CD4-positive, alpha-beta T cell treated with Interferon gamma for 1 hour (primary cell): ENCODE measurements at regions not wholly inside any gene's neighbourhood (a gene's known extent, or its start where the extent isn't known, plus 50 kb on each side); places are given as distances from the start of the nearest gene placed in this dataset.

Source experiments
- DNase-seq: peaks from one replicate; pipeline ENCODE4 v3.0.0-alpha.2; 2020

DNA sequence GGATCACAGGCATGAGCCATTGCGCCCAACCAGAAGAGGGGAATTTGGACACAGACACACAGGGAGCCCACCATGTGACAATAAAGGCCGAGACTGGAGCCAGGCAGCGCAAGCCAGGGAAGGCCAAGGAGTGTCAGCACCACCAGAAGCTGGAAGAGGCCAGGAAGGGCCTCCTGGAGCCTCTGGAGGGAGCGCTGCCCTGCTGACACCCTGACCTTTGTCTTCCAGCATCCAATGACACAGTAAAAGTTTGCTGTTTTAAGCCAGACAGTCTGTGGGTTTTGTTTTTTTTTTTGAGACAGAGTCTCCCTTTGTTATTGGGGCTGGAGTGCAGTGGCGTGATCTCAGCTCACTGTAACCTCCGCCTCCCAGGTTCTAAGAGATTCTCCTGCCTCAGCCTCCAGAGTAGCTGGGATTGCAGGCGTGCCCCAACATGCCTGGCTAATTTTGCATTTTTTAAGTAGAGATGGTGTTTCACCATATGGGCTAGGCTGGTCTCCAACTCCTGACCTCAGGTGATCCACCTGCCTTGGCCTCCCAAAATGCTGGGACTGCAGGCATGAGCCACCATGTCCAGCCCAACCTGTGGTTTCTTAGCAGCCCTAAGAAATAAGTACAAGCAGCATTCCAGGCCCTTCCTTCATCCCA lies 215.8 kb downstream of the CTTN start:
- DNase-seq, result no peak

DNA sequence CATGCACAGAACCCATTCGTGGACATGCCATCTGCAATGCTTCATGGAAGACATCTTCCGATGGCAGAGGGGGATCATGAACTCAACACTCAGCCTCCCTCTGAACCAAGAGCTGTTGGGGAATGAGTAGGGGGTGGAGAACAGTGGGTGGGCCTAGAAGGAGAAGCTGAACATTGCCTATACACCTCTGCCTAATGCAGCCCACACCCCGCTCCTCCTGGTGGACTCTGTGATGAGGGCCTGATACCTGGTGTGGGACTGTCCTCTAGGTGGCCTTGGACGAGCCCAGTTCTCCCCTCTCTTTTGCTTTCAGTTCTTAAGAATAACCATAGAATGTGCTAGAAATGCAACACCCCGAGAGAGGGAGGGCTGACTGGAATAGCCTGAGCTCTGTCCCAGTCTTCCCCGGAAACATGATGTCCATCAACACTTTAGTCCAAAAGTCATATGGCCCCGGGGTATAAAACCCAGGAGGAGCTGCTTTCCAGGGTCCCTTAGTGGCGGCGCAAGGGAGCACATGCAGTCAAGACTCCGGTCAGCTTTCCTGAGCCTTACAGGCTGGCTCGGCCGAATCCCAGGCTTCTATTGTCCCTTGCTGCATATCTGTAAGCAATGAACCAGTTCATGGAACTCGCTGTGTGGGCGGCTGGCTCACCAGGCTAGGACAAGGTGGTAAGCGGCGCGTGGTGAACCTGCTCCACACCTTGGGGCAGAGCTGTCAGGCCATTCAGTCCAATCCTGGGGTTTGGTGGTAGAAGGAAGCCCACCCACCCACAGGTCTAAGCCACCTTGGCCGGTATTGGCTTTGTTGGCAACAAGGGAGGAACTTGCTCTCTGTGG lies 216.9 kb downstream of the CTTN start:
- DNase-seq, result no peak

GRCh38 chr11:70616317-70616716 lies 218.0 kb downstream of the CTTN start:
- DNase-seq, result no peak

- no peak for DNase-seq
These were observed 218.8 kb downstream of the CTTN start for GRCh38 chr11:70616938-70617654.

DNA sequence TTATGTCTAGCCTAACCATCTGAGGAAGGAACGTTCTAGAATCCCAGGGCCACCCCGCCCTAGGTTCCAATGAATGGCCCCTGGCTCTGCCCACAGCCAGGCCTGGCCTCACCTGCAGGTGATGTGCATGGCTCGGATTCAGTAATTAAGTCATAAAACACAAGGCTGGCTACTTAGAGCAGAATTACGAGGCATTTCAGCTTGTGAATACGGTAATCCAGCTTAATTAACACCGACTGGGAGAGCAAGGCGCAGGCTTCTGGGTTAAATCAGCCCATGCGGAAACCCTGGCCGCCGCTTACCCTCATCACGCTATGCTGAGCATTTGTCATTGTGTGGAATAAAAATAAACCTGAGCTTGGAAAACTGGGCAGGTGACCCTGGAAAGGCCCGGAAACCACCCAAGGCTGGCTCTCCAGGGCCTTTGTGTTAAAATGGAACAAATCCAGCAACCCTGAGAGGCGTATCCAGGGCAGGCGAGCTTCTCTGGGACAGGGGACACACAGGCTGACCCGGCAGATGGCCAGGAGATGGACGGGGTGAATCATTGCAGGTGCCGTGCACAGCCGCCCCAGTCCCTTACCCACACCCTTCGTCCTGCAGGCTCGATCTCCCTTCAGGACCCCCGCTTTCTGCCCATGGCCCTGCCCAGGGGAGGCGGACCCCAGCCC lies 220.2 kb downstream of the CTTN start:
- DNase-seq, result no peak

- no peak for DNase-seq
These were observed 221.3 kb downstream of the CTTN start for GRCh38 chr11:70619591-70619990.

DNA sequence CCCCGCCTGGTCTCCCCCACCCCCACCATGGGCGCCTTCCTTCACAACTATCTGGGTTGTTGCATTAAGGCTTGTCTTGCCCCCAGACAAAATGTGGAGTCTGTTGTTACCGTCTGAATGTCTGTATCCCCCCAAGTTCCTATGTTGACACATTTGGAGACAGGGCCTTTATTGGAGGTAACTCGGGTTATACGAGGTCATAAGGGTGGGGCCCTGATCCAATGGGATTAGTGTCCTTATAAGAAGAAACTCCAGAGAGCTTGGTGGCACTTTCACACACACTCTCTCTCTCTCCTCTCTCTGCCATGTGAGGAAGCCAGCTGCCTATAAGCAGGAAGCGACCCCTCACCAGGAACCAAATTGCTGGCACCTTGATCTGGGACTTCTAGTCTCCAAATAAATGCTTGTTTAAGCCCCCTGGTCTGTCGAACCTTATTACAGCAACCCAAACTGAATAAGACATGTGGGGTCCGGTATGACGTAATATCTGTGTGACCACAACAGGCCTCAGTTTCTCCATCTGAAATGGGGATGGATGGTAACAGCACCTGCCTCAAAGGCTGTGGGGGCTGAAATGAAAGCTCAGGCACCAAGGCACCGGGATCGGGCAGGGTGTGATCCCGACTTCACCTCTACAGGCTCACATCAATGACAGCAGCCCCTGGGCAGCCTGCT lies 222.3 kb downstream of the CTTN start:
- no peak for DNase-seq

DNA sequence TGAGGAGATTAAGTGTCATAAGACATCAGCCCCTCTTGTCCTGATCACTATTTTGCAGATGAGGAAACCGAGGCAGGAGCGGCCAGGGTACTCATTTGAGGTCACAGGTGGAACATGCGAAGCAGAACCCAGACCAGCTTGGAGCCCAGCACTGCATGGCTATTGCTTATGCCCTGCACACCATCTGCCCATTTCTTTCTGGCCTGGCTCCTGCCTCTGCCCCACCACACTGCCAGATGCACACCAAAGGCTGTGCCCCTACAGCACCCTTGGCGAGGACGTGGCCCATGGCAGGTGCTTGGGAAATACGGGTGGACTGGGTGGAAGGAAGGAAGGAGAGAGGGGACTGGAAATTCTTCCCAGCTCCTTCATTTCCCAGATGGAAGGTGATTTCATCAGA lies 222.9 kb downstream of the CTTN start:
- DNase-seq, result no peak

- no peak for DNase-seq
These were observed 223.8 kb downstream of the CTTN start for GRCh38 chr11:70622091-70622490.

GRCh38 chr11:70623906-70624597 lies 225.7 kb downstream of the CTTN start:
- DNase-seq, result no peak

DNA sequence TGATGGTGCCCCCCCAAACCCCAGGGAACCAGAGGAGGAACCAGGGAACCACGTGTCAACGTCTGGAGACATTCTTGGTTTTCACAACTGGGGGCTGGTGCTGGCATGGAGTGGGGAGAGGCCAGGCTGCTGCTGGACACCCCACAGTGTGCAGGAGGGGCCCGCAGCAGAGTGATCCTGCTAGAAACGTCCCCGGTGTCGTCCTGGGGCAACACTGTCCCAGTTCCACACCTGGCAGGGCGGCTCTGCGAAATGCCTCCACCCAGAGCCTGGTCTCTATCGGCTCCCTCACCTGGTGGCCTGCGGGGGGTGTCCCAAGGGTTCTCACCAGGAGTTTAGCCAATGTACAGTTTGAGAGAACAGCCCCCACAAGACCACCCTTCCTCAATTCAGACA lies 226.3 kb downstream of the CTTN start:
- DNase-seq, result no peak

- no peak for DNase-seq
These were observed 226.7 kb downstream of the CTTN start for GRCh38 chr11:70625051-70625450.

DNA sequence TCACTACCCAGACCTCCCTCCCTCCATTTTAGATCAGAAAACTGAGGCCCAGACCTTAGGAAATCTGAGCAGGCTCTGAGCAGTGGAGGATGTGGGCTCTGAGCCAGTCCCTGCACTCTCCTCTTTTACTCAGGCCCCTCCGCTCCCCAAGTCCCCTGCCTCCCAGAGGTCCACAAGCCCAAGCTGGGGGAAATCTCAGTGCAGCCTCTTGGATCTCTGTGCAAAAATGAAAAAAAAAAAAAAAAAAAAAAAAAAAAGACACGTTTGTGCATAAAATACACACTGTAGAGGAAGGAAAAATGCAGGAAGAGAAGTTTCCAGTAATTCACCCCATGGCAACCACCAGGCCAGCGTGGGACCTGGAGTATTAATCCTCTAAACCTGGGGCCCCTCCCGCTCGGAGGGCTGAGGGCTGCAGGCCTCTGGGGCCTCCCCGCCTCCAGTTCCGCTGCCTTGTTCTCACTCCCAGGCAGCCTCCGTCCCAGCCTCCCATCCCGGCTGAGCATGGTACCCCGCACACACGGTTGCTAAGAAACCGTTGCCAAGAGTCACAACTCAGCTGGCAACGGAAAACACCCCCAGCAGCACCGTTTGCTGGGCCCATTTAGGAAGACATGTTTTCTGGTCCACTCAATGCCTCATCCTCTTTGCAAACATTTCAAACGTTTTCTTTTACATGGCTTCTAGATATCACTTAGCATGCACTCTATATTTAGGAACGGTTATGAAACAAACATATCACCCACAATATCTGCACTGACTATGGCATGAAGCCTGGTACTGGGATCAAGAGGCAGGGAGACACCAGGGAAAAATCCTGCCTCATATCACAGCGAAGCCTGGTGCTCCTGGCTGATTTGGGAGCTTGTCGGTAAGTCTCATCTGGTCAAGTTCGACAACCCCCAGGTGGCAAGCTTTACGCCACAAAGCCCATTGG lies 227.5 kb downstream of the CTTN start:
- no peak for DNase-seq

GRCh38 chr11:70627219-70627618 lies 228.9 kb downstream of the CTTN start:
- DNase-seq, result no peak

GRCh38 chr11:70628176-70628854 lies 230.0 kb downstream of the CTTN start:
- no peak for DNase-seq

DNA sequence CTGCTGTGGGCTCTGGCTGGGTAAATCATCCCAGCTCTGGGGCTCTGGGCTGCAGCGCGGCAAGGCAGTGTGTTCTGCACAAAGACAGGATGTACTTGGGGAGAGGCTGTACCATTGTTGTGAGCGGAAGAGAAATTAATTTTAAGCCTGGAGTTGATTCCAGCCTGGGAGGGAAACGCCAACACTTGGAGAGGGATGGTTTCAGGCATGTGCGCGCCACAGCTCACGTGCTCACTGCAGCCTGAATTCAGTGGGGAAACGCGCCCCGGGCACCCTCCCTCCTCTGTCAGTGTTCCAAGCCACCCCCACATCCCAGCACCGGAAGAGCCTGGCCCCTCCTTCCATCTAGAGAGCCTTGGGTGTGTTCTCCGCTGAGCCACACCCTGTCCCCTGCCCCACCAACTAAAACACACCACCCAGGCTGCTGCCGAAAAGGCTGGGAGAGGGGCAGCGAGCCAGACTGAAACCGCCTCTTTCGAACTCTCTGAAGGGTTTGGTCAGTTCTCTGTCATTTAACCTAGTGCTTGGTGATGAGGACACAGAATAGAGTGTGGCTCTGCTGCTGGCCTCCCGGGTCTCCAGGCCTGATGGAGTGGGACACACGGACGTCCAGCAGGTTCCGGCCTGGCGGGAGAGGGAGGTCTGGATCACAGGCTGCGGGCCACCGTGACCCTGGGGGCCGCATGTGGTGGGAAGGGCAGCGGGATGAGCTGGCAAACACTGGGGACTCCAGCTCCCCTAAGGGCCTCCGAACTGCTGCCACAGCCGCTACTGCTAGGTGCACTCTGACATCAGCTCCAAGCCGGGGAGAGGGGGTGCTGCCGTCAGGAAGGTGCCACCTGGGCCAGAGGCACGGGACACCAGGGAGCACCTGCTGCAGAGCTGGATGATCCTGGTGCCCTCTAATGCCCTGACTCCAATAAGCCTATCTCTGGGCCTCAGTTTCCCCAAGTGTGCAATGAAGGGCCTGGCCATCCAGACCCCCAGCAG lies 230.8 kb downstream of the CTTN start:
- DNase-seq, result no peak

DNA sequence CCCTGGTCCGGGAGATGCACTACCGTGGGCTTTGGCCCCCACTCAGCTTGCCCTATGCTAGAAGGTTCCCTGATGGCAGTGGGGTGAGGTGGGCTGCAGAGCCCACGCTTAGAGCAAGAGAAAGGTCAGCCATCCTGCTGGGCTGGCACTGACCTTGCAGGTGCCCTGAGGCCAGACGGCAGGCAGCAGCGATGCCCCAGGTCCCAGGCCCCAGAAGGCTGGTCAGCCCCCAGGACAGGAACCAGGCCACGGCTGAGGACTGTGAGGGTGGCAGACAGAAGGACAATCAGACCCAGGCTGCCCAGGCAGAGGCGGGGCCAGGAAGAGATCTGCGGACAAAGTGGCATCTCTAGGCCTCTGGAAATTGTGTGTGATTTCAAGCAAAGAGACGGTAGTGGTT lies 231.7 kb downstream of the CTTN start:
- DNase-seq, result no peak

- no peak for DNase-seq
These were observed 232.7 kb downstream of the CTTN start for GRCh38 chr11:70630816-70631623.
